NCI-H1105 (cell line): ENCODE measurements at regions not wholly inside any gene's neighbourhood (a gene's known extent, or its start where the extent isn't known, plus 50 kb on each side); places are given as distances from the start of the nearest gene placed in this dataset.

Experiments
- DNase-seq: peaks from one replicate; lab custom pipeline; 2025; lab: John Stamatoyannopoulos, UW

GRCh38 chr6:209432-210103, 82.7 kb upstream of the DUSP22 start:
- DNase-seq, result no peak

GRCh38 chr6:210104-210456, 82.2 kb upstream of the DUSP22 start:
- DNase-seq, result no peak

- no peak for DNase-seq
Measured at GRCh38 chr6:210778-211374, 81.4 kb upstream of the DUSP22 start.

- no peak for DNase-seq
Measured at GRCh38 chr6:211871-212497, 80.3 kb upstream of the DUSP22 start.

GRCh38 chr6:213284-213683, 79.0 kb upstream of the DUSP22 start:
- no peak for DNase-seq

GRCh38 chr6:214428-214827, 77.9 kb upstream of the DUSP22 start:
- no peak for DNase-seq

- no peak for DNase-seq
Measured at GRCh38 chr6:215335-216034, 76.8 kb upstream of the DUSP22 start.

GRCh38 chr6:217048-217659, 75.1 kb upstream of the DUSP22 start:
- no peak for DNase-seq

GRCh38 chr6:218153-219018, 73.9 kb upstream of the DUSP22 start:
- DNase-seq, result no peak

GRCh38 chr6:219019-219570, 73.2 kb upstream of the DUSP22 start:
- DNase-seq, result no peak

- DNase-seq, result no peak
Measured at GRCh38 chr6:219641-220198, 72.6 kb upstream of the DUSP22 start.

- no peak for DNase-seq
Measured at GRCh38 chr6:220312-220711, 72.0 kb upstream of the DUSP22 start.

- DNase-seq, result no peak
Measured at GRCh38 chr6:220721-221475, 71.4 kb upstream of the DUSP22 start.

GRCh38 chr6:221531-222349, 70.5 kb upstream of the DUSP22 start:
- no peak for DNase-seq

- no peak for DNase-seq
Measured at GRCh38 chr6:222468-222867, 69.8 kb upstream of the DUSP22 start.

- no peak for DNase-seq
Measured at GRCh38 chr6:223136-223535, 69.2 kb upstream of the DUSP22 start.

- no peak for DNase-seq
Measured at GRCh38 chr6:223763-224162, 68.5 kb upstream of the DUSP22 start.

GRCh38 chr6:224350-224749, 67.9 kb upstream of the DUSP22 start:
- DNase-seq, result no peak

- no peak for DNase-seq
Measured at GRCh38 chr6:225121-225721, 67.1 kb upstream of the DUSP22 start.
